HEK293 (cell line): ENCODE measurements at regions not wholly inside any gene's neighbourhood (a gene's known extent, or its start where the extent isn't known, plus 50 kb on each side); places are given as distances from the start of the nearest gene placed in this dataset.
A peak's percentile ranks its signal among the peaks of the same experiment; 100 is the strongest.

Experiments used
- CTCF ChIA-PET: fragments of 350-600 bp; formaldehyde crosslinking; extraction: SDS; loops from one replicate; lab custom pipeline; 2021; ENCODE audit warnings: antibody characterized with exemption; lab: Yijun Ruan, JAX
- POLR2A ChIA-PET: fragments of 300-600 bp; formaldehyde crosslinking; extraction: SDS; loops from one replicate; lab custom pipeline; 2020; ENCODE audit warnings: antibody characterized with exemption, inconsistent platforms; lab: Yijun Ruan, JAX
- H3K27ac ChIP-seq: fragments of 200-500 bp; sonication (Bioruptor generic); 2 replicates; pipeline ENCODE4 v1.5.1; 2014; ENCODE audit warnings: low read depth, low read length, control low read depth, inconsistent platforms; ENCODE audit errors: extremely low read depth
- H3K36me3 ChIP-seq, 2 experiments: fragments of 200-500 bp in 1 of 2; sonication (Bioruptor generic) in 1 of 2; 1 replicate in 1 of 2; 2 replicates in 1 of 2; pipeline ENCODE4 v1.5.1; 2014 to 2017; ENCODE audit warnings: inconsistent platforms in 2 of 2, low read length in 2 of 2; ENCODE audit not compliant: control insufficient read depth in 2 of 2, insufficient read depth in 1 of 2
- H3K4me1 ChIP-seq: fragments of 200-500 bp; sonication (Bioruptor generic); 2 replicates; pipeline ENCODE4 v1.5.1; 2014; ENCODE audit warnings: mild to moderate bottlenecking, low read length, inconsistent platforms; ENCODE audit not compliant: control insufficient read depth, insufficient read depth
- H3K4me3 ChIP-seq: 2 replicates; pipeline ENCODE4 v1.5.1; 2011; ENCODE audit warnings: low read depth, mild to moderate bottlenecking, control low read depth, low read length, moderate library complexity
- H3K9me3 ChIP-seq: fragments of 200-500 bp; sonication (Bioruptor generic); 2 replicates; pipeline ENCODE4 v1.5.1; 2014; ENCODE audit warnings: low read depth, low read length, inconsistent platforms; ENCODE audit not compliant: control insufficient read depth, insufficient read depth
- BCL11A ChIP-seq: fragments of 450-650 bp; formaldehyde crosslinking; IDR thresholded peaks from 2 replicates; pipeline ENCODE4 v1.5.1; 2016; ENCODE audit warnings: low read depth, missing biosample characterization, missing genetic modification characterization
- RBAK ChIP-seq: fragments of 450-650 bp; formaldehyde crosslinking; IDR thresholded peaks from 2 replicates; pipeline ENCODE4 v1.5.1; 2016; ENCODE audit warnings: missing biosample characterization, missing genetic modification characterization
- SCRT2 ChIP-seq: fragments of 450-650 bp; formaldehyde crosslinking; IDR thresholded peaks from 2 replicates; pipeline ENCODE4 v1.5.1; 2016; ENCODE audit warnings: missing biosample characterization, missing genetic modification characterization
- WT1 ChIP-seq: fragments of 450-650 bp; formaldehyde crosslinking; IDR thresholded peaks from 2 replicates; pipeline ENCODE4 v1.5.1; 2016; ENCODE audit warnings: missing biosample characterization, missing genetic modification characterization
- ZFP41 ChIP-seq: fragments of 450-650 bp; formaldehyde crosslinking; IDR thresholded peaks from 2 replicates; pipeline ENCODE4 v1.5.1; 2016; ENCODE audit warnings: missing biosample characterization, missing genetic modification characterization, borderline replicate concordance
- ZNF10 ChIP-seq: fragments of 450-650 bp; formaldehyde crosslinking; IDR thresholded peaks from 2 replicates; pipeline ENCODE4 v1.5.1; 2017; ENCODE audit warnings: missing biosample characterization, missing genetic modification characterization
- ZNF266 ChIP-seq: fragments of 450-650 bp; formaldehyde crosslinking; IDR thresholded peaks from 2 replicates; pipeline ENCODE4 v1.5.1; 2016; ENCODE audit warnings: missing biosample characterization, missing genetic modification characterization, low read depth
- ZNF366 ChIP-seq: fragments of 450-650 bp; formaldehyde crosslinking; conservative IDR thresholded peaks from 2 replicates; pipeline ENCODE4 v1.5.1; 2016; ENCODE audit warnings: missing biosample characterization, missing genetic modification characterization
- ZNF391 ChIP-seq: fragments of 450-650 bp; formaldehyde crosslinking; IDR thresholded peaks from 2 replicates; pipeline ENCODE4 v1.5.1; 2016; ENCODE audit warnings: low read depth, missing biosample characterization, missing genetic modification characterization, borderline replicate concordance
- ZNF394 ChIP-seq: fragments of 450-650 bp; formaldehyde crosslinking; IDR thresholded peaks from 2 replicates; pipeline ENCODE4 v1.5.1; 2016; ENCODE audit warnings: missing biosample characterization, missing genetic modification characterization, mild to moderate bottlenecking, moderate library complexity, borderline replicate concordance
- ZNF416 ChIP-seq: fragments of 450-650 bp; formaldehyde crosslinking; IDR thresholded peaks from 2 replicates; pipeline ENCODE4 v1.5.1; 2016; ENCODE audit warnings: missing biosample characterization, missing genetic modification characterization
- ZNF529 ChIP-seq: fragments of 450-650 bp; formaldehyde crosslinking; IDR thresholded peaks from 2 replicates; pipeline ENCODE4 v1.5.1; 2017; ENCODE audit warnings: missing genetic modification characterization, missing biosample characterization; ENCODE audit not compliant: insufficient replicate concordance
- ZNF558 ChIP-seq: fragments of 450-650 bp; formaldehyde crosslinking; IDR thresholded peaks from 2 replicates; pipeline ENCODE4 v1.5.1; 2016; ENCODE audit warnings: missing biosample characterization, missing genetic modification characterization
- ZNF571 ChIP-seq: fragments of 450-650 bp; formaldehyde crosslinking; IDR thresholded peaks from 2 replicates; pipeline ENCODE4 v1.5.0; 2017; ENCODE audit warnings: missing biosample characterization, missing genetic modification characterization
- ZNF623 ChIP-seq: fragments of 450-650 bp; formaldehyde crosslinking; IDR thresholded peaks from 2 replicates; pipeline ENCODE4 v1.5.1; 2016; ENCODE audit warnings: missing biosample characterization, missing genetic modification characterization
- ZSCAN23 ChIP-seq: fragments of 450-650 bp; formaldehyde crosslinking; IDR thresholded peaks from 2 replicates; pipeline ENCODE4 v1.5.1; 2016; ENCODE audit warnings: missing biosample characterization, missing genetic modification characterization
- TF ChIP-seq, protein P1 (sequence below): fragments of 450-650 bp; formaldehyde crosslinking; IDR thresholded peaks from 2 replicates; pipeline ENCODE4 v1.5.1; 2016; ENCODE audit warnings: missing biosample characterization, missing genetic modification characterization
- TF ChIP-seq, protein P2 (sequence below): fragments of 450-650 bp; formaldehyde crosslinking; IDR thresholded peaks from 2 replicates; pipeline ENCODE4 v1.5.1; 2016; ENCODE audit warnings: missing biosample characterization, missing genetic modification characterization

DNA sequence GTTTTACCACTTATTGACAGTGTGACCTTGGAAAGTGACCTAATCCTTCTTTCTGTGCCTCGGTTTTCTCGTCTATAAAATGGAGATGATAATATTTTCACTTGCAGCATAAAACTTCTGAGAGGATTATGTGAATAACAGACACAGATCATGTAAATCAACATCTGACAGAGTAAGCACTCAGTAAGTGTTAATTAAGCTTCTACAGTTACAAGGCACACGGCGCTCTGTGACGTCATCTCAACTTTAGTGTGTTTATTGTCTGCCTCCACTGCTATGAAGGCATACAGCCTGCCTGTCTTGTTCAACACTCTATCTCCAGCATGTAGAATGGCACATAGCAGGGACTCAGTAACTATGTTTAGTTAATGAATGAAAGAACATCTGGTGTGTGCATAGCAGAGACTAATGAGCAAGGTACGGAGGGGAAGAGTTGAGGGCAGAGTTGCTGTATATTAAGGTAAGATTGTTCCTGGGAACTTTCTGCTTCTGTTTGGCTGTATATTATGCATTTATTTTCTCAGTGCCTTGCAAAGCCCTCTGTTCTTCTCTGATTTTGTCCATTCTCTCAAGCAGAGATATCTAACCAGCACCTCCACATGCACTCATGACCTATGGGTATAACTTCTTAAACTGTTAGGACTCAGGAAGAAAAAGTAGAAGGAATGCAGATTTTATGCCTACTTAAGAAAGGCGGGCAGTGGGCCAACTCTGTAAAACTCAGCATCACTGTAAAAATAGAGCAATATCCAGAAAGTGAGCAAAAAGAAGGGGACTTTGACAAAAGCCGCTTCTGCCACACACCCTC is 66.4 kb upstream of the STMND1 start (continued):
- peak; percentile 89 for TF ChIP-seq WT1 (tag by site-specific recombination)
- TF ChIP-seq ZNF391 (tag by site-specific recombination), result peak; percentile 88; the same call in 1 of the 2 replicates
- TF ChIP-seq ZNF10 (tag by site-specific recombination), result peak; percentile 69; the same call in 1 of the 2 replicates
- peak; percentile 43; the same call in 1 of the 2 replicates for TF ChIP-seq ZNF394
- peak; percentile 55; the same call in 1 of the 2 replicates for TF ChIP-seq ZNF558
- peak; percentile 93 for TF ChIP-seq ZNF366 (tag by site-specific recombination)
- 0 out of 2 replicates have a peak, but pooled peaks have one; percentile 34 for TF ChIP-seq BCL11A (tag by site-specific recombination)
- no peak for TF ChIP-seq ZFP41 (tag by site-specific recombination)
- 0 out of 2 replicates have a peak, but pooled peaks have one; percentile 55 for TF ChIP-seq ZSCAN23 (tag by site-specific recombination)
- TF ChIP-seq, protein P1, sequence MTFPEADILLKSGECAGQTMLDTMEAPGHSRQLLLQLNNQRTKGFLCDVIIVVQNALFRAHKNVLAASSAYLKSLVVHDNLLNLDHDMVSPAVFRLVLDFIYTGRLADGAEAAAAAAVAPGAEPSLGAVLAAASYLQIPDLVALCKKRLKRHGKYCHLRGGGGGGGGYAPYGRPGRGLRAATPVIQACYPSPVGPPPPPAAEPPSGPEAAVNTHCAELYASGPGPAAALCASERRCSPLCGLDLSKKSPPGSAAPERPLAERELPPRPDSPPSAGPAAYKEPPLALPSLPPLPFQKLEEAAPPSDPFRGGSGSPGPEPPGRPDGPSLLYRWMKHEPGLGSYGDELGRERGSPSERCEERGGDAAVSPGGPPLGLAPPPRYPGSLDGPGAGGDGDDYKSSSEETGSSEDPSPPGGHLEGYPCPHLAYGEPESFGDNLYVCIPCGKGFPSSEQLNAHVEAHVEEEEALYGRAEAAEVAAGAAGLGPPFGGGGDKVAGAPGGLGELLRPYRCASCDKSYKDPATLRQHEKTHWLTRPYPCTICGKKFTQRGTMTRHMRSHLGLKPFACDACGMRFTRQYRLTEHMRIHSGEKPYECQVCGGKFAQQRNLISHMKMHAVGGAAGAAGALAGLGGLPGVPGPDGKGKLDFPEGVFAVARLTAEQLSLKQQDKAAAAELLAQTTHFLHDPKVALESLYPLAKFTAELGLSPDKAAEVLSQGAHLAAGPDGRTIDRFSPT (tag by site-specific recombination), result peak; percentile 71
- TF ChIP-seq ZNF571 (tag by site-specific recombination), result no peak
- TF ChIP-seq, protein P2, sequence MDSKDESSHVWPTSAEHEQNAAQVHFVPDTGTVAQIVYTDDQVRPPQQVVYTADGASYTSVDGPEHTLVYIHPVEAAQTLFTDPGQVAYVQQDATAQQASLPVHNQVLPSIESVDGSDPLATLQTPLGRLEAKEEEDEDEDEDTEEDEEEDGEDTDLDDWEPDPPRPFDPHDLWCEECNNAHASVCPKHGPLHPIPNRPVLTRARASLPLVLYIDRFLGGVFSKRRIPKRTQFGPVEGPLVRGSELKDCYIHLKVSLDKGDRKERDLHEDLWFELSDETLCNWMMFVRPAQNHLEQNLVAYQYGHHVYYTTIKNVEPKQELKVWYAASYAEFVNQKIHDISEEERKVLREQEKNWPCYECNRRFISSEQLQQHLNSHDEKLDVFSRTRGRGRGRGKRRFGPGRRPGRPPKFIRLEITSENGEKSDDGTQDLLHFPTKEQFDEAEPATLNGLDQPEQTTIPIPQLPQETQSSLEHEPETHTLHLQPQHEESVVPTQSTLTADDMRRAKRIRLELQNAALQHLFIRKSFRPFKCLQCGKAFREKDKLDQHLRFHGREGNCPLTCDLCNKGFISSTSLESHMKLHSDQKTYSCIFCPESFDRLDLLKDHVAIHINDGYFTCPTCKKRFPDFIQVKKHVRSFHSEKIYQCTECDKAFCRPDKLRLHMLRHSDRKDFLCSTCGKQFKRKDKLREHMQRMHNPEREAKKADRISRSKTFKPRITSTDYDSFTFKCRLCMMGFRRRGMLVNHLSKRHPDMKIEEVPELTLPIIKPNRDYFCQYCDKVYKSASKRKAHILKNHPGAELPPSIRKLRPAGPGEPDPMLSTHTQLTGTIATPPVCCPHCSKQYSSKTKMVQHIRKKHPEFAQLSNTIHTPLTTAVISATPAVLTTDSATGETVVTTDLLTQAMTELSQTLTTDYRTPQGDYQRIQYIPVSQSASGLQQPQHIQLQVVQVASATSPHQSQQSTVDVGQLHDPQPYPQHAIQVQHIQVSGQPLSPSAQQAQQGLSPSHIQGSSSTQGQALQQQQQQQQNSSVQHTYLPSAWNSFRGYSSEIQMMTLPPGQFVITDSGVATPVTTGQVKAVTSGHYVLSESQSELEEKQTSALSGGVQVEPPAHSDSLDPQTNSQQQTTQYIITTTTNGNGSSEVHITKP (tag by site-specific recombination), result peak; percentile 57; the same call in 1 of the 2 replicates

DNA sequence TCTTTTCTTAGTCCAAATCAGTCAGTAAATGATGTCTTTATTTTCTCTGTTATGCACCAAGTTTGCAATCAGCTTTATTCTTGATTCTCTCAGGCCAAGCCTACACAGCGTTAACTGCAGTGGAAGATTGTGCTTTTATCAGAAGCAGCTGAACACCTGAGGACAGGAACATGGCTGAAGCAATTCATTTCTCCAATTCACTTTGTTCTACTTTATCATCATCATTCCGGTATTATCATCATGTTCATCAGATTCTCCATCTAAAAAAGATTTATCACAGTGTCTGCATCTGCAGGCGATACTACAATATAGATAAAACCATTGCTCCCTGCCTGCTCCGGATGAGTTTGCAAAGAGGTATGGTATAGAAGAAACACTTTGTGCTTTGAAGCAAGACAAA is 68.1 kb upstream of the STMND1 start:
- no peak overlapping the region for H3K4me3 ChIP-seq
- no peaks in the 10 kb centered on the region for H3K9me3 ChIP-seq
- ChIA-PET POLR2A (no interaction called here), CTCF (interaction anchor here (0.6 to 2.1 kb wide), 7 partner anchors 9 to 717 kb away, joined by 3 to 5 read pairs (median 3); no protein-coding TSS in a partner anchor)
- H3K36me3 ChIP-seq, result no peaks in the 10 kb centered on the region
- H3K27ac ChIP-seq, result no peak overlapping the region
- H3K4me1 ChIP-seq, result peaks cover 11% of the 10 kb centered on the region; the same call in 1 of the 2 replicates
- TF ChIP-seq ZNF529 (no peak), ZNF416 (tag by site-specific recombination) (no peak), ZNF266 (tag by site-specific recombination) (no peak), RBAK (tag by site-specific recombination) (no peak), SCRT2 (tag by site-specific recombination) (no peak), ZNF623 (tag by site-specific recombination) (no peak)
